Right ventricle myocardium superior (tissue), 1 donor: ENCODE measurements at regions not wholly inside any gene's neighbourhood (a gene's known extent, or its start where the extent isn't known, plus 50 kb on each side); places are given as distances from the start of the nearest gene placed in this dataset.

Experiments
- ATAC-seq: fragments of 200-7000 bp; cut with Tn5 transposase; one replicate; pipeline ENCODE4 v1.9.1; 2020; ENCODE audit warnings: mild to moderate bottlenecking; ENCODE audit not compliant: poor library complexity
- DNase-seq: peaks from one replicate; pipeline ENCODE4 v3.0.0-alpha.2; 2020
- intact Hi-C: fragments of 100-400 bp; cut with DNase I; formaldehyde crosslinking; loops from one replicate; pipeline ENCODE4 v1.11.2; 2022
- donor health status: DM: no; HTN: yes; CAD: no; lungs with severe emphysema.

GRCh38 chr14:65291531-65291930, 121.0 kb upstream of the FUT8 start:
- ATAC-seq (no peak), DNase-seq (no peak)
- intact Hi-C loops, result no loop called here

- no peak for DNase-seq
- intact Hi-C loops, result no loop called here
- ATAC-seq, result no peak
These were observed 117.7 kb upstream of the FUT8 start for GRCh38 chr14:65294816-65295215.

- no peak for ATAC-seq
- intact Hi-C loops, result no loop called here
- no peak for DNase-seq
These were observed 116.1 kb upstream of the FUT8 start for GRCh38 chr14:65296402-65296801.

- intact Hi-C loops, result no loop called here
- no peak for ATAC-seq
These were observed 115.7 kb upstream of the FUT8 start for GRCh38 chr14:65296876-65297275.

GRCh38 chr14:65297744-65298143, 114.8 kb upstream of the FUT8 start:
- DNase-seq (no peak), ATAC-seq (no peak)
- intact Hi-C loops, result no loop called here

More at GRCh38 chr14:65296876-65297275, 115.7 kb upstream of the FUT8 start:
- DNase-seq, result no peak

GRCh38 chr14:65299826-65300225, 112.7 kb upstream of the FUT8 start:
- ATAC-seq, result no peak
- no peak for DNase-seq
- intact Hi-C loops, result no loop called here

GRCh38 chr14:65301862-65302539, 110.5 kb upstream of the FUT8 start:
- DNase-seq, result no peak
- ATAC-seq, result no peak
- intact Hi-C loops, result no loop called here

- DNase-seq (no peak), ATAC-seq (no peak)
- intact Hi-C loops, result no loop called here
These were observed 109.8 kb upstream of the FUT8 start for GRCh38 chr14:65302571-65303189.

- ATAC-seq (no peak), DNase-seq (no peak)
- intact Hi-C loops, result no loop called here
These were observed 109.2 kb upstream of the FUT8 start for GRCh38 chr14:65303190-65303898.

- ATAC-seq (no peak), DNase-seq (no peak)
- intact Hi-C loops, result no loop called here
These were observed 108.7 kb upstream of the FUT8 start for GRCh38 chr14:65303899-65304222.

- DNase-seq, result no peak
- no peak for ATAC-seq
- intact Hi-C loops, result no loop called here
These were observed 108.3 kb upstream of the FUT8 start for GRCh38 chr14:65304239-65304638.

GRCh38 chr14:65304963-65305362, 107.6 kb upstream of the FUT8 start:
- intact Hi-C loops, result no loop called here

GRCh38 chr14:65308536-65308935, 104.0 kb upstream of the FUT8 start:
- DNase-seq, result no peak
- intact Hi-C loops, result no loop called here
- no peak for ATAC-seq

More at GRCh38 chr14:65304963-65305362, 107.6 kb upstream of the FUT8 start:
- ATAC-seq (no peak), DNase-seq (no peak)

- intact Hi-C loops, result no loop called here
- no peak for ATAC-seq
These were observed 102.0 kb upstream of the FUT8 start for GRCh38 chr14:65310568-65310967.

GRCh38 chr14:65312859-65313258, 99.7 kb upstream of the FUT8 start:
- no peak for ATAC-seq
- DNase-seq, result no peak
- intact Hi-C loops, result no loop called here

More at GRCh38 chr14:65310568-65310967, 102.0 kb upstream of the FUT8 start:
- no peak for DNase-seq

GRCh38 chr14:65318636-65319506, 93.7 kb upstream of the FUT8 start:
- DNase-seq (no peak), ATAC-seq (no peak)
- intact Hi-C loops, result no loop called here

GRCh38 chr14:65320661-65321308, 91.7 kb upstream of the FUT8 start:
- intact Hi-C loops, result no loop called here

GRCh38 chr14:65321370-65321875, 91.1 kb upstream of the FUT8 start:
- intact Hi-C loops, result no loop called here
- ATAC-seq (no peak), DNase-seq (no peak)

More at GRCh38 chr14:65320661-65321308, 91.7 kb upstream of the FUT8 start:
- ATAC-seq (no peak), DNase-seq (no peak)

- intact Hi-C loops, result no loop called here
- ATAC-seq, result no peak
These were observed 83.0 kb upstream of the FUT8 start for GRCh38 chr14:65329481-65329880.

More at GRCh38 chr14:65329481-65329880, 83.0 kb upstream of the FUT8 start:
- no peak for DNase-seq
